Activated CD8-positive, alpha-beta memory T cell treated with anti-CD3 and anti-CD28 coated beads, Interleukin-2, amount 50 U/mL, for 1 hour (primary cell): ENCODE measurements at regions not wholly inside any gene's neighbourhood (a gene's known extent, or its start where the extent isn't known, plus 50 kb on each side); places are given as distances from the start of the nearest gene placed in this dataset.

Experiments
- DNase-seq: peaks from one replicate; pipeline ENCODE4 v3.0.0-alpha.2; 2020; ENCODE audit errors: extremely low read depth

- DNase-seq = no peak
Observed at GRCh38 chr12:89858718-89859117, 150.1 kb upstream of the ATP2B1 start.

- DNase-seq = no peak
Observed at GRCh38 chr12:89857652-89858274, 149.1 kb upstream of the ATP2B1 start.

- DNase-seq = no peak
Observed at GRCh38 chr12:89856431-89856830, 147.8 kb upstream of the ATP2B1 start.

- DNase-seq = no peak
Observed at GRCh38 chr12:89848732-89849131, 140.1 kb upstream of the ATP2B1 start.

GRCh38 chr12:89846473-89847055 is 137.9 kb upstream of the ATP2B1 start:
- DNase-seq = no peak

- no peak for DNase-seq
Observed at GRCh38 chr12:89845767-89846166, 137.1 kb upstream of the ATP2B1 start.

GRCh38 chr12:89845366-89845765 is 136.7 kb upstream of the ATP2B1 start:
- DNase-seq = no peak

GRCh38 chr12:89844539-89844938 is 135.9 kb upstream of the ATP2B1 start:
- no peak for DNase-seq

GRCh38 chr12:89840162-89840922 is 131.7 kb upstream of the ATP2B1 start:
- no peak for DNase-seq

- DNase-seq = no peak
Observed at GRCh38 chr12:89839444-89839843, 130.8 kb upstream of the ATP2B1 start.

GRCh38 chr12:89838833-89839232 is 130.2 kb upstream of the ATP2B1 start:
- no peak for DNase-seq

- DNase-seq = no peak
Observed at GRCh38 chr12:89836026-89836425, 127.4 kb upstream of the ATP2B1 start.

GRCh38 chr12:89834676-89835075 is 126.0 kb upstream of the ATP2B1 start:
- no peak for DNase-seq

GRCh38 chr12:89833337-89834252 is 125.0 kb upstream of the ATP2B1 start:
- no peak for DNase-seq

- DNase-seq = no peak
Observed at GRCh38 chr12:89832336-89832735, 123.7 kb upstream of the ATP2B1 start.

- no peak for DNase-seq
Observed at GRCh38 chr12:89831310-89832095, 122.9 kb upstream of the ATP2B1 start.

- no peak for DNase-seq
Observed at GRCh38 chr12:89829434-89829975, 120.9 kb upstream of the ATP2B1 start.

- no peak for DNase-seq
Observed at GRCh38 chr12:89828575-89828974, 119.9 kb upstream of the ATP2B1 start.

- no peak for DNase-seq
Observed at GRCh38 chr12:89827592-89827991, 119.0 kb upstream of the ATP2B1 start.

- no peak for DNase-seq
Observed at GRCh38 chr12:89826468-89826867, 117.8 kb upstream of the ATP2B1 start.
